ENCODE measurements at regions not wholly inside any gene's neighbourhood (a gene's known extent, or its start where the extent isn't known, plus 50 kb on each side); places are given as distances from the start of the nearest gene placed in this dataset.

DNA sequence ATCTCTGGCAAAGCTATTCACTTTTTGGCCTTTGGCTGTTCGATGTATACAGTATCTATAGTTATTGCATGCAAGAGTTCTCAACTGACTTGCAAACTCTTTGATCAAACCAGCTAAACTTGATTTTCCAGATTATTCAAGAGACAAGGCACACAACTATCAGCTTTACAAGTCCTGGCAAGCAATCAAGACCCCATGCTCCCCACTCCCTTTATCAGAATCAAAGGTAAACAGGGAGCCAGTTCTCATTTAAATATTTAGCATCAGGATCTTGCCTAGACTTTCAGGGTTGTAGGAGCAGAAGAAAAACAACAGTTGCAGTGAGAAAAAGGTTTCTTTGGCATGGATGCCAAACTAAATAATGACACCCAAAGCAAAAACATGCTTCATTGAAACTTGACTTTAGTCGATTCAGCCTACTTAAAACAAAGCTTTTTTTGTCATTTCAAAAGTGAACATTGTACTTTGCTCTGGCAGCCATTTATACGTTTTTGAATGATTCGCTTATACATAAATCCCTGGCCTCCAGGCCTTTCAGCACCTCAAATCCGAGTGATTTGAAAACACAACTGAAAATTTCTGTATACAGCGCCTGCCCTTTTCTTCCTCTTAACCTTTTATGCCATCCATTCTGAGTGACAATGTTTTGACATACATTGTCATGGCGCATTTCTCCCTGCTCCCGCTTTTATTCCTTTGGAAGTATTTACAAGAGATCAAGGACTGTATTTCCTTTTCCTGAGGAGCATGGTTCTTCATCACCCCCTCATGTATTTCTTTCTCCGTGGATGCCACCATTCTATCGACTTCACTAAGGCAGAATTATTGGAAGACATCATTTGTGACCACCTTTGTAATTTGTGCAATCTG is 340.8 kb downstream of the KLF5 start:
- Histone ChIP-seq H3K4me3 (no peak overlapping the region), H3K27ac (no peak overlapping the region), H3K9me3 (ENCODE audit: low read depth, low read length) (no peaks in the 10 kb centered on the region), H3K9ac (ENCODE audit: insufficient read length) (no peak overlapping the region), H3K36me3 (ENCODE audit: insufficient read depth, low read length) (no peaks in the 10 kb centered on the region)
- no peak for DNase-seq (ENCODE audit: low read depth, low spot score)
- no peak for TF ChIP-seq EZH2 (IDR thresholded peaks at IDR 0.05)
- no peak for TF ChIP-seq FOXP2 (optimal IDR thresholded peaks at IDR 0.05; ENCODE audit: control extremely low read depth, extremely low read length, insufficient read depth)
- TF ChIP-seq POLR2AphosphoS5 (IDR thresholded peaks at IDR 0.05; ENCODE audit: borderline replicate concordance, low read depth, low read length), result no peak

DNA sequence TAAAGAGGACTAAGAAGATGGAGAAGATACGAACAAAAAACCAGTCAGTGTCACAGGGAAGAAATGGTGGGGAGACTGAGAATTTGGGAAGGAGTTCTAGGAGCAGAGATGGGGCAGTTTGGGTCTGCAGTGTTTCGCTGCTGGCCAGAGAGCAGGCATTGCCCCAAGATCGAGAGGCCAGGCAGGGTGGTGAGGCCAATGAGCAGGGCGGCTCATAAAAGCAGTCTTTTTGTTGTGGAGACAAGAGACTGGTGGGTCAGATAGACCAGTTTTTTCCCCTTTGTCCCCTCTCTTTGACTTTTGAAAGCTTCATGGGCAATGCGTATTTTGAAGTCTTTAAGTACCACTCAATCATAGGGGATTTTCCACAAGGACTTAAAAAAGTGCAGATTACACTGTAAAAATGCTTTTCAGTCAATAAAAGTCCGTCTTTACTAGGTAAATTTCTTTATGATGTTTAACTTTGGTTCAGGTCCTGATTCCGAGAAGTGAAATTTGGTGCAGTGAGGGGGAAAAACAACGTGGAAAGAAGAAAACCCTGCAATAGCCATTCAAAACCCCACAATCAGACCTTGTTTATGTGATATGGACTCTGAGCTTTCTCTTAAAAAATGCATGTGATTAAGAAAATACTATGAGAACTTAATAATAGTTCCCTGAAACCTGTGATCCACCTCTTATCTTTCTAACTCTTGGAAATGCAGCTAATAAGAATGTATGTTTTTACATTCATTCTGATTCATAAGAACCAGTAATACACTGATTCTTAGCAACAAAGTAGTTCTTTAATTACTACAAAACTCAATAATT is 338.9 kb downstream of the KLF5 start:
- no peak for DNase-seq (ENCODE audit: low read depth, low spot score)
- Histone ChIP-seq H3K36me3 (ENCODE audit: insufficient read depth, low read length) (no peaks in the 10 kb centered on the region), H3K9me3 (ENCODE audit: low read depth, low read length) (no peaks in the 10 kb centered on the region), H3K27ac (no peak overlapping the region), H3K4me3 (no peak overlapping the region), H3K9ac (ENCODE audit: insufficient read length) (no peak overlapping the region)
- TF ChIP-seq EZH2 (IDR thresholded peaks at IDR 0.05) (no peak), FOXP2 (optimal IDR thresholded peaks at IDR 0.05; ENCODE audit: control extremely low read depth, extremely low read length, insufficient read depth) (no peak), POLR2AphosphoS5 (IDR thresholded peaks at IDR 0.05; ENCODE audit: borderline replicate concordance, low read depth, low read length) (no peak)

DNA sequence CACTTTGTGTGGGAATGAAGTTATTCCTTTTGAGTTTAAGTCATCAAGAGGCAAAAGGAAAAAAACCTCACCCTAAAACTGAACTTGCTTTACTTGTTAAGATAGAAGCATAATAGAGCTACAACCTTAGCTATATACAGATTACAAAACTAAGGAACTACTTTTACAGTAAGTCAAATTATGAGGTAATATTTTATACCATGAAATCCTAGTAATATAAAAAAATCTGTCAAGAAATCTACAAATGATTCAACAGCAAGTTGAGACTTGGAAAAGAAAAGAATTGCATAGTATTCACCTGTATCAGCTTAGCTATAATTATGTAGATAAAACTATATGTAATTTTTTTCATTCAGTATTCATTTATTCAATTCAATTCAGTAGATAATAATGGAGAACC is 335.3 kb downstream of the KLF5 start:
- DNase-seq (ENCODE audit: low read depth, low spot score), result no peak
- Histone ChIP-seq H3K36me3 (ENCODE audit: insufficient read depth, low read length) (no peaks in the 10 kb centered on the region), H3K9ac (ENCODE audit: insufficient read length) (no peak overlapping the region), H3K27ac (no peak overlapping the region), H3K9me3 (ENCODE audit: low read depth, low read length) (no peaks in the 10 kb centered on the region), H3K4me3 (no peak overlapping the region)
- TF ChIP-seq FOXP2 (optimal IDR thresholded peaks at IDR 0.05; ENCODE audit: control extremely low read depth, extremely low read length, insufficient read depth), result no peak
- TF ChIP-seq EZH2 (IDR thresholded peaks at IDR 0.05), result no peak
- TF ChIP-seq POLR2AphosphoS5 (IDR thresholded peaks at IDR 0.05; ENCODE audit: borderline replicate concordance, low read depth, low read length), result no peak

DNA sequence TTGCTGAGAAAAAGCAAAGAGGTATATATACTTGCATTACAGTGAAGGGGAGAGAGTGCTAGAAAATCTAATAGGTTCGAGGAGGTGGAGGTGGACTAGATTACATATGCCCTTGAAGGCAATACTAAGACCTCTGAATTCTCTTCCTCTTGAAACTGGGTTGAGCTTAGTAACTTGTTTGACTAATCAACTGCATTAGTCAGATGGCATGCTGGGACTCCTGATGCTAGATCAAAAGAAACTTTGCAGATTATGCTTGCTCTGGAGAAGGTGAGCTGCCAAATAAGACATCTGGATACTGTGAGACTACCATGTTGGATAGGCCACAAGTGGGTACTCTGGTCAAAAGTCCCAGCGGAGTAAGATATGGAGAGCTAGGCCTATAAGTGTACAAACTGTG is 331.3 kb downstream of the KLF5 start:
- H3K27ac ChIP-seq, result no peak overlapping the region
- no peak overlapping the region for H3K9ac ChIP-seq (ENCODE audit: insufficient read length)
- no peaks in the 10 kb centered on the region for H3K9me3 ChIP-seq (ENCODE audit: low read depth, low read length)
- no peak for DNase-seq (ENCODE audit: low read depth, low spot score)
- H3K4me3 ChIP-seq, result no peak overlapping the region
- H3K36me3 ChIP-seq (ENCODE audit: insufficient read depth, low read length), result no peaks in the 10 kb centered on the region
- TF ChIP-seq POLR2AphosphoS5 (IDR thresholded peaks at IDR 0.05; ENCODE audit: borderline replicate concordance, low read depth, low read length) (no peak), EZH2 (IDR thresholded peaks at IDR 0.05) (no peak), FOXP2 (optimal IDR thresholded peaks at IDR 0.05; ENCODE audit: control extremely low read depth, extremely low read length, insufficient read depth) (no peak)

DNA sequence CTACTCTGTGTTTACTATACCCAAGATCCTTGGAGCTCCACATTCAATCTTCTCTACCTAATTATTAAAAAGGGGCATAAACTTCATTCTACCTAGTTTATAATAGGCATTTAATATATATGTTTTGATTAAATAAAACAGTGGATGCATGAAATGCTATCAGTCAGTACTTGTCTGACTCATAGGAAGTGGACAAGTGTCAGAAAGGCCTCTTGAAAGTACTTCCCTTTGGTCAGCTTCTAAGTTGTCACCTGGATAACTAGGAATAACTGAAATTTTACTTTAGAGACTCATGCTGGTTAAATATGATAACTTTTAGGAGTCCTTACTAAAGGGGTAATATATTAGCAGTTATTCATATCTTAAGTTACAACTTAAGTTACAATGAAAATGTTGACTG is 329.8 kb downstream of the KLF5 start:
- no peak overlapping the region for H3K4me3 ChIP-seq
- no peak overlapping the region for H3K9ac ChIP-seq (ENCODE audit: insufficient read length)
- no peaks in the 10 kb centered on the region for H3K36me3 ChIP-seq (ENCODE audit: insufficient read depth, low read length)
- no peak overlapping the region for H3K27ac ChIP-seq
- DNase-seq (ENCODE audit: low read depth, low spot score), result no peak
- TF ChIP-seq EZH2 (IDR thresholded peaks at IDR 0.05) (no peak), FOXP2 (optimal IDR thresholded peaks at IDR 0.05; ENCODE audit: control extremely low read depth, extremely low read length, insufficient read depth) (no peak), POLR2AphosphoS5 (IDR thresholded peaks at IDR 0.05; ENCODE audit: borderline replicate concordance, low read depth, low read length) (no peak)
- H3K9me3 ChIP-seq (ENCODE audit: low read depth, low read length), result no peaks in the 10 kb centered on the region

DNA sequence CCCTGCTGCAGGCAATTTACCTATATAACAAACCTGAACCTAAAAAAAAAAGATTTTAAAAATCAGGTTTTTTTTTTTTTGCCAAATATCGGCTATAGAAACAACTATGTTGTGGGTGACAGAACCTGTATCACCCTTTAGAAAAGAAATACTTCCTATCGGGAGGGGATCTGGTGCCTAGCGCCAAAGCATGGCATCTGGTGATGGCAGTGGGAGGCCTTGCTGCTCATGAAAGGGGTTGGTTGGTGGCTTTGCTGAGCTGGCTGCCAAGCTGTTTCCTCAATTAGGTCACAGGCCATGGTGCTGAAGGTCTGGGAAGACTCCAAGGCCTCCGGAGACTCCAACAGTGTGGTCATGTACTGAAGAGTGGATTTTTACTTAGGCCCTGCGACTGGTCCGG is 328.5 kb downstream of the KLF5 start:
- no peak overlapping the region for H3K27ac ChIP-seq
- H3K4me3 ChIP-seq, result no peak overlapping the region
- no peaks in the 10 kb centered on the region for H3K9me3 ChIP-seq (ENCODE audit: low read depth, low read length)
- H3K9ac ChIP-seq (ENCODE audit: insufficient read length), result no peak overlapping the region
- DNase-seq (ENCODE audit: low read depth, low spot score), result no peak
- no peaks in the 10 kb centered on the region for H3K36me3 ChIP-seq (ENCODE audit: insufficient read depth, low read length)
- TF ChIP-seq FOXP2 (optimal IDR thresholded peaks at IDR 0.05; ENCODE audit: control extremely low read depth, extremely low read length, insufficient read depth) (no peak), EZH2 (IDR thresholded peaks at IDR 0.05) (no peak), POLR2AphosphoS5 (IDR thresholded peaks at IDR 0.05; ENCODE audit: borderline replicate concordance, low read depth, low read length) (no peak)

DNA sequence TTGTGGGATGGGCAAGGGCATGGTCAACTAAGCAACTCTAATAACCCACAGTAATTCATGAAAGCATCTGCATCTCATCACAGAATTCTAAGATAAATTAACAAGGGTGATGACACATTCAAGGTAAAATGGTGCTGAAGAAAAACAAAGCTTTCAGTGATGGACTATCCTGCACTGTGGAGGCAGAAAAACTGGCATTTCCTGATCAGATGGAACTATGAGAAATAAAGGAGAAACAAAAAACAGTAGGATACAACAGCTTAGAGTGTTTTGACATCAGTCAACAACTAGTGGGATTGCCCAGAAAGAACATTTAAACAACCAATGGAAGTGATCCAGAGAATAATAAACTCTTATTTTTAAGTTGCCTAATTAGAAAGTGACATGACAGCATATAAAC is 327.0 kb downstream of the KLF5 start:
- no peak for TF ChIP-seq EZH2 (IDR thresholded peaks at IDR 0.05)
- TF ChIP-seq POLR2AphosphoS5 (IDR thresholded peaks at IDR 0.05; ENCODE audit: borderline replicate concordance, low read depth, low read length), result no peak
- TF ChIP-seq FOXP2 (optimal IDR thresholded peaks at IDR 0.05; ENCODE audit: control extremely low read depth, extremely low read length, insufficient read depth), result no peak

More for the DNA sequence above, 327.0 kb downstream of the KLF5 start:
- no peak for DNase-seq (ENCODE audit: low read depth, low spot score)
- Histone ChIP-seq H3K9me3 (ENCODE audit: low read depth, low read length) (no peaks in the 10 kb centered on the region), H3K4me3 (no peak overlapping the region), H3K9ac (ENCODE audit: insufficient read length) (no peak overlapping the region), H3K27ac (no peak overlapping the region), H3K36me3 (ENCODE audit: insufficient read depth, low read length) (no peaks in the 10 kb centered on the region)

Measured in SK-N-MC (cell line).